ENCODE measurements at regions not wholly inside any gene's neighbourhood (a gene's known extent, or its start where the extent isn't known, plus 50 kb on each side); places are given as distances from the start of the nearest gene placed in this dataset.

DNA sequence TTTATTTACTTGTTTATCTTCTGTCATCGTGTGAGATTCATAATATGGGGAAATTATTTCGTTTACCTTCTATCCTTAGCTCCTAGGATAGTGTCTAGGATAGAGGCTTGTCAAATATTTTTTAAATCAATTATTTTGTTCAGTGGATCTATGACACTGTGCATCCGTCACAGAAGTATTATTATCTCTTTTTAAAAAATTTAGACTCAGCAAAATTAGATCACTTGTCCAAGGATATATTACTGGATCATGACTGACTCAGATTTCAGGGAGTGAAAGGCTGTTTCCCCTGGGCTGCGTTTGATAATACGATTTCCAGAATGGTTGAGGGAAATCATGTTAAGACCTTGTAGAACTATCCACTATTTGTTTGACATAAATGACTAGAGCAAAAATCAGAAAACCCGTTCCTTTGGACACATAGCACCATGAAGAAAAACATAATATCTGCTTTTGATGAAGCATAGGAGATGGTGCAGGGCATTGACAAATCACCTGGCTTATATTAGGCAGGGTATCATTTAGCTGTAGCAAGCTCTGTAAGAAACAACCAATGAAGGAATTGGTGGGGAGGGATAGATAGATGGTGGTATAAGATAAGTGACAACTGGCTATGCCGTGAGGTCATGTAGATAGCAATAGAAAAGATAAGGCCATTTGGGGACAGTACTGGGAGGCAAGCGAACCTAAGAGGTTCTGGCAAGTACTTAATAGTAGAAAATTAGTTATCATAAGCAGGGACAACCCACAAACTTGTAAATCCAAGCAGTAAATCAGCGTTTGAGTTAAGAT is 465.2 kb upstream of the MAN1A1 start:
- no peak for ATAC-seq
- Histone ChIP-seq H3K36me3 (ENCODE audit: control insufficient read depth, insufficient read depth, low read length) (no peaks in the 10 kb centered on the region), H3K27ac (ENCODE audit: low read length) (no peak overlapping the region), H3K27me3 (ENCODE audit: control insufficient read depth, insufficient read depth, low read length) (no peaks in the 10 kb centered on the region), H3K4me1 (ENCODE audit: control insufficient read depth, insufficient read depth, low read length) (no peaks in the 10 kb centered on the region), H3K9me3 (ENCODE audit: control insufficient read depth, insufficient read depth, low read depth, low read length) (no peaks in the 10 kb centered on the region), H3K4me3 (ENCODE audit: low read depth in 2 of 2, low read length in 2 of 2) (no peak overlapping the region)
- CTCF ChIA-PET, result no interaction called here
- POLR2A ChIA-PET, result no interaction called here
- intact Hi-C loops (cut with micrococcal nuclease; ENCODE audit: unreplicated experiment) (no loop called here), in situ Hi-C loops (cut with HindIII; ENCODE audit: low pct_unique_long_range_greater_than_20kb, low sequenced_read_pairs) (no loop called here)
- DNase-seq (ENCODE audit: low read depth, low spot score), result no peak
- TF ChIP-seq SIN3A (IDR thresholded peaks at IDR 0.05; ENCODE audit: borderline replicate concordance, insufficient read depth, low read depth, low read length) (no peak), TCF7L2 (IDR thresholded peaks at IDR 0.05; ENCODE audit: low read depth, low read length) (no peak)
- TF ChIP-seq, protein P1, sequence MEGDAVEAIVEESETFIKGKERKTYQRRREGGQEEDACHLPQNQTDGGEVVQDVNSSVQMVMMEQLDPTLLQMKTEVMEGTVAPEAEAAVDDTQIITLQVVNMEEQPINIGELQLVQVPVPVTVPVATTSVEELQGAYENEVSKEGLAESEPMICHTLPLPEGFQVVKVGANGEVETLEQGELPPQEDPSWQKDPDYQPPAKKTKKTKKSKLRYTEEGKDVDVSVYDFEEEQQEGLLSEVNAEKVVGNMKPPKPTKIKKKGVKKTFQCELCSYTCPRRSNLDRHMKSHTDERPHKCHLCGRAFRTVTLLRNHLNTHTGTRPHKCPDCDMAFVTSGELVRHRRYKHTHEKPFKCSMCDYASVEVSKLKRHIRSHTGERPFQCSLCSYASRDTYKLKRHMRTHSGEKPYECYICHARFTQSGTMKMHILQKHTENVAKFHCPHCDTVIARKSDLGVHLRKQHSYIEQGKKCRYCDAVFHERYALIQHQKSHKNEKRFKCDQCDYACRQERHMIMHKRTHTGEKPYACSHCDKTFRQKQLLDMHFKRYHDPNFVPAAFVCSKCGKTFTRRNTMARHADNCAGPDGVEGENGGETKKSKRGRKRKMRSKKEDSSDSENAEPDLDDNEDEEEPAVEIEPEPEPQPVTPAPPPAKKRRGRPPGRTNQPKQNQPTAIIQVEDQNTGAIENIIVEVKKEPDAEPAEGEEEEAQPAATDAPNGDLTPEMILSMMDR (IDR thresholded peaks at IDR 0.05), result no peak
- BruUV-seq (replicated peaks), result no TSS peak

DNA sequence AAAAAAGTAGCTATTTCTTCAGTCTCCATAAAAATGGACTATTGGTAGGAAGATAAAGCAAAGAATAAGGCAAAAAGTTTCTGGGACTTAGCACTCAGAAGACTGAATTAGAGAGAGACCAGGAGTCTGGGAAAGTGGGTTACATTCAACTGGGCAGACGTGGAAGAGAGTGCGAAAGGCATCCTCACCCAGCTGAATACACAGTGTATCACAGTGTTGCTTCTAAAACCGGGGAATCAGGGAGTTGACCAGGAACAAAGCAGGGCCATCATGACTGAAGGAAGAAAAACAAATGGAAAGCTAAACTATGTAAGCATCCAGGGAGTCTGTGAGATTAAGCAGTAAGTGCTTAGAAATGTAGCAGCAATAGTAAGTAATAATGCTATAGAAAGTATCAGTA is 452.9 kb upstream of the MAN1A1 start:
- DNase-seq (ENCODE audit: low read depth, low spot score), result no peak
- intact Hi-C loops (cut with micrococcal nuclease; ENCODE audit: unreplicated experiment) (no loop called here), in situ Hi-C loops (cut with HindIII; ENCODE audit: low pct_unique_long_range_greater_than_20kb, low sequenced_read_pairs) (no loop called here)
- Histone ChIP-seq H3K27ac (ENCODE audit: low read length) (no peak overlapping the region), H3K36me3 (ENCODE audit: control insufficient read depth, insufficient read depth, low read length) (no peaks in the 10 kb centered on the region), H3K9me3 (ENCODE audit: control insufficient read depth, insufficient read depth, low read depth, low read length) (no peaks in the 10 kb centered on the region), H3K4me3 (ENCODE audit: low read depth in 2 of 2, low read length in 2 of 2) (no peak overlapping the region), H3K4me1 (ENCODE audit: control insufficient read depth, insufficient read depth, low read length) (no peaks in the 10 kb centered on the region), H3K27me3 (ENCODE audit: control insufficient read depth, insufficient read depth, low read length) (no peaks in the 10 kb centered on the region)
- ChIA-PET POLR2A (no interaction called here), CTCF (no interaction called here)
- ATAC-seq, result no peak
- no peak for TF ChIP-seq TCF7L2 (IDR thresholded peaks at IDR 0.05; ENCODE audit: low read depth, low read length)
- TF ChIP-seq, protein P1 (IDR thresholded peaks at IDR 0.05), result no peak
- no peak for TF ChIP-seq SIN3A (IDR thresholded peaks at IDR 0.05; ENCODE audit: borderline replicate concordance, insufficient read depth, low read depth, low read length)
- BruUV-seq (replicated peaks), result no TSS peak

DNA sequence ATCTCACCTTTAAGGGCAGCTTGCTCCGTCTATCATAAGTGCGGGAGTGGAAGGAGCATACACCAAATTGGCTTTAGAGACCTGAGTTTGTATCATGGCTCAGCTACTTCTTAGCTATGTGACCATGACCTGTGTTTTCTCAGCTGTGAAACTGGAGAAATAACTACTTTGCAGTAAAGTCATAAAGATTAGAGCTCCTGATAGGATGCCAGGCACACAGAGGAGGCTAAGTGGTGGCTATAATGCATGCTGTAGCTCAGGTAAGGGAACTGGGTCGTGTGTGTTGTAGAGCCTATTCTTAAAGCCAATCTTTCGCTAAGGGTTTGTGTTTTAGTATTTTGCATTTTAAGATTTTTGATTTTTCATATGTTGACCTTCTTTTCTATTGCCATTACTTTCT is 451.5 kb upstream of the MAN1A1 start:
- CTCF ChIA-PET, result interaction anchor here (0.6 kb wide), 1 partner anchor 1246 kb away, joined by 4 read pairs; no protein-coding TSS in a partner anchor
- POLR2A ChIA-PET, result no interaction called here
- BruUV-seq (replicated peaks), result no TSS peak
- Histone ChIP-seq H3K4me3 (ENCODE audit: low read depth in 2 of 2, low read length in 2 of 2) (no peak overlapping the region), H3K36me3 (ENCODE audit: control insufficient read depth, insufficient read depth, low read length) (no peaks in the 10 kb centered on the region), H3K4me1 (ENCODE audit: control insufficient read depth, insufficient read depth, low read length) (no peaks in the 10 kb centered on the region), H3K27ac (ENCODE audit: low read length) (no peak overlapping the region), H3K27me3 (ENCODE audit: control insufficient read depth, insufficient read depth, low read length) (no peaks in the 10 kb centered on the region), H3K9me3 (ENCODE audit: control insufficient read depth, insufficient read depth, low read depth, low read length) (no peaks in the 10 kb centered on the region)
- in situ Hi-C loops (cut with HindIII; ENCODE audit: low pct_unique_long_range_greater_than_20kb, low sequenced_read_pairs) (no loop called here), intact Hi-C loops (cut with micrococcal nuclease; ENCODE audit: unreplicated experiment) (no loop called here)
- TF ChIP-seq TCF7L2 (IDR thresholded peaks at IDR 0.05; ENCODE audit: low read depth, low read length), result no peak
- TF ChIP-seq SIN3A (IDR thresholded peaks at IDR 0.05; ENCODE audit: borderline replicate concordance, insufficient read depth, low read depth, low read length), result no peak
- TF ChIP-seq, protein P1 (IDR thresholded peaks at IDR 0.05), result no peak
- TF ChIP-seq, protein P2, sequence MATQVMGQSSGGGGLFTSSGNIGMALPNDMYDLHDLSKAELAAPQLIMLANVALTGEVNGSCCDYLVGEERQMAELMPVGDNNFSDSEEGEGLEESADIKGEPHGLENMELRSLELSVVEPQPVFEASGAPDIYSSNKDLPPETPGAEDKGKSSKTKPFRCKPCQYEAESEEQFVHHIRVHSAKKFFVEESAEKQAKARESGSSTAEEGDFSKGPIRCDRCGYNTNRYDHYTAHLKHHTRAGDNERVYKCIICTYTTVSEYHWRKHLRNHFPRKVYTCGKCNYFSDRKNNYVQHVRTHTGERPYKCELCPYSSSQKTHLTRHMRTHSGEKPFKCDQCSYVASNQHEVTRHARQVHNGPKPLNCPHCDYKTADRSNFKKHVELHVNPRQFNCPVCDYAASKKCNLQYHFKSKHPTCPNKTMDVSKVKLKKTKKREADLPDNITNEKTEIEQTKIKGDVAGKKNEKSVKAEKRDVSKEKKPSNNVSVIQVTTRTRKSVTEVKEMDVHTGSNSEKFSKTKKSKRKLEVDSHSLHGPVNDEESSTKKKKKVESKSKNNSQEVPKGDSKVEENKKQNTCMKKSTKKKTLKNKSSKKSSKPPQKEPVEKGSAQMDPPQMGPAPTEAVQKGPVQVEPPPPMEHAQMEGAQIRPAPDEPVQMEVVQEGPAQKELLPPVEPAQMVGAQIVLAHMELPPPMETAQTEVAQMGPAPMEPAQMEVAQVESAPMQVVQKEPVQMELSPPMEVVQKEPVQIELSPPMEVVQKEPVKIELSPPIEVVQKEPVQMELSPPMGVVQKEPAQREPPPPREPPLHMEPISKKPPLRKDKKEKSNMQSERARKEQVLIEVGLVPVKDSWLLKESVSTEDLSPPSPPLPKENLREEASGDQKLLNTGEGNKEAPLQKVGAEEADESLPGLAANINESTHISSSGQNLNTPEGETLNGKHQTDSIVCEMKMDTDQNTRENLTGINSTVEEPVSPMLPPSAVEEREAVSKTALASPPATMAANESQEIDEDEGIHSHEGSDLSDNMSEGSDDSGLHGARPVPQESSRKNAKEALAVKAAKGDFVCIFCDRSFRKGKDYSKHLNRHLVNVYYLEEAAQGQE (IDR thresholded peaks at IDR 0.05; ENCODE audit: insufficient read depth in 1 of 2, low read depth in 2 of 2, low read length in 1 of 2), result no peak
- TF ChIP-seq POLR2AphosphoS5 (IDR thresholded peaks at IDR 0.05; ENCODE audit: low read depth, low read length), result no peak
- no peak for DNase-seq (ENCODE audit: low read depth, low spot score)
- no peak for ATAC-seq
